Fibroblast of skin of scalp (primary cell): ENCODE measurements at regions not wholly inside any gene's neighbourhood (a gene's known extent, or its start where the extent isn't known, plus 50 kb on each side); places are given as distances from the start of the nearest gene placed in this dataset.

ENCODE experiments used
- DNase-seq: peaks from one replicate; pipeline ENCODE4 v3.0.0-alpha.2; 2013

- DNase-seq, result no peak
These were observed 99.9 kb upstream of the CCL2 start for GRCh38 chr17:34154961-34155730.

GRCh38 chr17:34155947-34156346 lies 99.1 kb upstream of the CCL2 start:
- DNase-seq, result no peak

GRCh38 chr17:34156401-34156740 lies 98.7 kb upstream of the CCL2 start:
- DNase-seq, result no peak

GRCh38 chr17:34156741-34157589 lies 98.1 kb upstream of the CCL2 start:
- DNase-seq, result no peak

- no peak for DNase-seq
These were observed 93.4 kb upstream of the CCL2 start for GRCh38 chr17:34161690-34162089.

- no peak for DNase-seq
These were observed 92.0 kb upstream of the CCL2 start for GRCh38 chr17:34163123-34163522.

- DNase-seq, result peak; percentile 9
These were observed 91.4 kb upstream of the CCL2 start for GRCh38 chr17:34163646-34164045.

GRCh38 chr17:34164837-34165236 lies 90.2 kb upstream of the CCL2 start:
- DNase-seq, result no peak

GRCh38 chr17:34166352-34166751 lies 88.7 kb upstream of the CCL2 start:
- DNase-seq, result no peak

- no peak for DNase-seq
These were observed 87.7 kb upstream of the CCL2 start for GRCh38 chr17:34167354-34167753.

GRCh38 chr17:34168989-34169388 lies 86.1 kb upstream of the CCL2 start:
- no peak for DNase-seq

GRCh38 chr17:34169496-34169895 lies 85.6 kb upstream of the CCL2 start:
- no peak for DNase-seq

- DNase-seq, result peak; percentile 57
These were observed 83.8 kb upstream of the CCL2 start for GRCh38 chr17:34171245-34171818.

GRCh38 chr17:34172390-34172918 lies 82.6 kb upstream of the CCL2 start:
- no peak for DNase-seq

GRCh38 chr17:34173241-34173640 lies 81.8 kb upstream of the CCL2 start:
- DNase-seq, result no peak

GRCh38 chr17:34174496-34174895 lies 80.6 kb upstream of the CCL2 start:
- no peak for DNase-seq

- no peak for DNase-seq
These were observed 78.6 kb upstream of the CCL2 start for GRCh38 chr17:34176440-34176839.

- no peak for DNase-seq
These were observed 77.4 kb upstream of the CCL2 start for GRCh38 chr17:34177642-34178041.

- no peak for DNase-seq
These were observed 77.0 kb upstream of the CCL2 start for GRCh38 chr17:34178092-34178491.

- no peak for DNase-seq
These were observed 72.9 kb upstream of the CCL2 start for GRCh38 chr17:34182036-34182803.

- DNase-seq, result no peak
These were observed 59.1 kb upstream of the CCL2 start for GRCh38 chr17:34195987-34196386.

GRCh38 chr17:34198519-34198918 lies 56.6 kb upstream of the CCL2 start:
- DNase-seq, result no peak

GRCh38 chr17:34199454-34199853 lies 55.6 kb upstream of the CCL2 start:
- DNase-seq, result no peak
